ENCODE measurements at regions not wholly inside any gene's neighbourhood (a gene's known extent, or its start where the extent isn't known, plus 50 kb on each side); places are given as distances from the start of the nearest gene placed in this dataset.

DNA sequence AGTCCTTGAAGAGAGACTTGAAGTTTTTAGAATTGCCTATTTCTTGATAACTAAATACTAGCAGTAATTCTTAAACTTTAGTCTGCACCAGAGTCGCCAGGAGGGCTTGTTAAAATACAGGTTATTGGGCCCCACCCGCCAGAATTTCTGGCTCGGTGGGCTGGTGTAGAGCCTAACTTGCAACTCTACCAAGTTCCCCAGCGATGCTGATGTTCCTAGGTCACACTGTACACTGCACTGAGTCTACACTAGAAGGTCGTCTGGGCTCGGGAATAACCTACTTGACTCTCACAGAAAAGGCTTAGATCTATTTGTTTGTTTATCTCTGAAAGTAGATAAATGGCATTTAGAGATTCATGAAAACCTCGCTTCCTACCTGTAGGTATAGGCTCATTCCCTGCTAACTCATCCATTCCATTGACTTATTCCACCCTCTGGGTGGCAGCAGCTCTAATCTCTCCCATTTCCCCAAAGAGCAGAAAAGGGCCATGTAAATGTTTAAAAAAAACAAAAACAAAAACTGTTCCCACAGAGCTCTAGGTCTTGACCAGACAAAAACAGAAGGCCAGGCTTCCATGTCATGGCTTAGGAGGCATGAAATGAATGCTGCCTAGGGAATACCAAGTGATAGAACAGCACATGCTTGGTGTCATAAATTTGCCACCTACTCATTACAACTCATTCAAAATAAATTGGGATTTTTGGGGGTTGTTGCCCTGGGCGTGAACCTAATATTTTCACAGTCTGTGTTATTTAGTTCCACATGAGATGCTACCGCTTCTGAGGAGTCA lies 292.1 kb downstream of the ADGB start:
- no peak for TF ChIP-seq EZH2phosphoT487 (IDR thresholded peaks at IDR 0.05; ENCODE audit: low read length)
- TF ChIP-seq, protein P1, sequence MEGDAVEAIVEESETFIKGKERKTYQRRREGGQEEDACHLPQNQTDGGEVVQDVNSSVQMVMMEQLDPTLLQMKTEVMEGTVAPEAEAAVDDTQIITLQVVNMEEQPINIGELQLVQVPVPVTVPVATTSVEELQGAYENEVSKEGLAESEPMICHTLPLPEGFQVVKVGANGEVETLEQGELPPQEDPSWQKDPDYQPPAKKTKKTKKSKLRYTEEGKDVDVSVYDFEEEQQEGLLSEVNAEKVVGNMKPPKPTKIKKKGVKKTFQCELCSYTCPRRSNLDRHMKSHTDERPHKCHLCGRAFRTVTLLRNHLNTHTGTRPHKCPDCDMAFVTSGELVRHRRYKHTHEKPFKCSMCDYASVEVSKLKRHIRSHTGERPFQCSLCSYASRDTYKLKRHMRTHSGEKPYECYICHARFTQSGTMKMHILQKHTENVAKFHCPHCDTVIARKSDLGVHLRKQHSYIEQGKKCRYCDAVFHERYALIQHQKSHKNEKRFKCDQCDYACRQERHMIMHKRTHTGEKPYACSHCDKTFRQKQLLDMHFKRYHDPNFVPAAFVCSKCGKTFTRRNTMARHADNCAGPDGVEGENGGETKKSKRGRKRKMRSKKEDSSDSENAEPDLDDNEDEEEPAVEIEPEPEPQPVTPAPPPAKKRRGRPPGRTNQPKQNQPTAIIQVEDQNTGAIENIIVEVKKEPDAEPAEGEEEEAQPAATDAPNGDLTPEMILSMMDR (IDR thresholded peaks at IDR 0.05; ENCODE audit: low read length) = no peak
- no peak for TF ChIP-seq EZH2 (optimal IDR thresholded peaks at IDR 0.05; ENCODE audit: low read depth, low read length)

All from MM.1S (cell line).